Left colon (tissue), 2 donors: ENCODE measurements at regions not wholly inside any gene's neighbourhood (a gene's known extent, or its start where the extent isn't known, plus 50 kb on each side); places are given as distances from the start of the nearest gene placed in this dataset.
"Not testable (repeated sequence)": the region's sequence is repeated elsewhere in the genome, so short reads cannot be mapped to it uniquely, and the experiment has no call there.

Experiments used
- ATAC-seq: fragments of 200-7000 bp; cut with Tn5 transposase; one replicate; pipeline ENCODE4 v1.9.1; 2020; ENCODE audit warnings: mild to moderate bottlenecking, moderate library complexity
- DNase-seq, 2 donors: peaks; one replicate each; pipeline ENCODE4 v3.0.0-alpha.2; 2020
- intact Hi-C, 2 donors: fragments of 100-400 bp; cut with DNase I in 1 of 2; cut with micrococcal nuclease in 1 of 2; formaldehyde crosslinking; loops; one replicate each; pipeline versions ENCODE4 v1.11.2 to v1.14.0; 2022; cut with DNase I, micrococcal nuclease
- donor health status: DM: no; HTN: no; CAD: no.
- donor health status: DM: yes; HTN: yes; CAD: no.

- intact Hi-C loops, ATAC-seq, DNase-seq: not testable (repeated sequence)
Measured at GRCh38 chr4:125166012-125166411, 148.7 kb upstream of the FAT4 start.

- intact Hi-C loops: no loop called here
- DNase-seq (no peak), ATAC-seq (no peak)
Measured at GRCh38 chr4:125159001-125159400, 155.8 kb upstream of the FAT4 start.

- ATAC-seq (no peak), DNase-seq (no peak)
Measured at GRCh38 chr4:125155251-125155650, 159.5 kb upstream of the FAT4 start.

GRCh38 chr4:125140966-125141495 is 173.7 kb upstream of the FAT4 start:
- ATAC-seq: no peak
- DNase-seq: no peak
- intact Hi-C loops: no loop called here

More at GRCh38 chr4:125155251-125155650, 159.5 kb upstream of the FAT4 start:
- intact Hi-C loops: no loop called here

GRCh38 chr4:125135652-125136051 is 179.1 kb upstream of the FAT4 start:
- intact Hi-C loops: no loop called here
- ATAC-seq: no peak
- no peak for DNase-seq

- ATAC-seq: no peak
- no peak for DNase-seq
- intact Hi-C loops: no loop called here
Measured at GRCh38 chr4:125132729-125133128, 182.0 kb upstream of the FAT4 start.

GRCh38 chr4:125131891-125132680 is 182.7 kb upstream of the FAT4 start:
- DNase-seq: no peak

GRCh38 chr4:125125276-125125675 is 189.5 kb upstream of the FAT4 start:
- intact Hi-C loops: no loop called here
- DNase-seq (no peak), ATAC-seq (no peak)

More at GRCh38 chr4:125131891-125132680, 182.7 kb upstream of the FAT4 start:
- ATAC-seq: no peak
- intact Hi-C loops: no loop called here

- no peak for ATAC-seq
- no peak for DNase-seq
- intact Hi-C loops: no loop called here
Measured at GRCh38 chr4:125123570-125124109, 191.1 kb upstream of the FAT4 start.

- no peak for DNase-seq
- intact Hi-C loops: no loop called here
- ATAC-seq: no peak
Measured at GRCh38 chr4:125121581-125121980, 193.2 kb upstream of the FAT4 start.

GRCh38 chr4:125116431-125116830 is 198.3 kb upstream of the FAT4 start:
- intact Hi-C loops: no loop called here
- DNase-seq (no peak), ATAC-seq (no peak)

GRCh38 chr4:125115941-125116340 is 198.8 kb upstream of the FAT4 start:
- DNase-seq (no peak), ATAC-seq (no peak)
- intact Hi-C loops: no loop called here

GRCh38 chr4:125115476-125115875 is 199.3 kb upstream of the FAT4 start:
- ATAC-seq (no peak), DNase-seq (no peak)
- intact Hi-C loops: no loop called here

GRCh38 chr4:125112536-125112935 is 202.2 kb upstream of the FAT4 start:
- intact Hi-C loops: no loop called here
- DNase-seq (no peak), ATAC-seq (no peak)

GRCh38 chr4:125111323-125111722 is 203.4 kb upstream of the FAT4 start:
- intact Hi-C loops: no loop called here
- no peak for ATAC-seq
- DNase-seq: no peak

GRCh38 chr4:125105561-125105960 is 209.2 kb upstream of the FAT4 start:
- DNase-seq (no peak), ATAC-seq (no peak)
- intact Hi-C loops: no loop called here

GRCh38 chr4:125104616-125105015 is 210.1 kb upstream of the FAT4 start:
- no peak for ATAC-seq
- intact Hi-C loops: no loop called here
- no peak for DNase-seq

GRCh38 chr4:125101719-125102118 is 213.0 kb upstream of the FAT4 start:
- intact Hi-C loops: no loop called here
- ATAC-seq (no peak), DNase-seq (no peak)

- intact Hi-C loops: no loop called here
- ATAC-seq (no peak), DNase-seq (no peak)
Measured at GRCh38 chr4:125097729-125098128, 217.0 kb upstream of the FAT4 start.

GRCh38 chr4:125096662-125097061 is 218.1 kb upstream of the FAT4 start:
- no peak for ATAC-seq
- no peak for DNase-seq
- intact Hi-C loops: no loop called here

GRCh38 chr4:125091541-125091940 is 223.2 kb upstream of the FAT4 start:
- ATAC-seq: no peak
- no peak for DNase-seq
- intact Hi-C loops: no loop called here
